ENCODE measurements at regions not wholly inside any gene's neighbourhood (a gene's known extent, or its start where the extent isn't known, plus 50 kb on each side); places are given as distances from the start of the nearest gene placed in this dataset.

GRCh38 chr4:136007991-136008390 is 1524.3 kb downstream of the PCDH18 start:
- POLR2A ChIA-PET: no interaction called here
- Histone ChIP-seq H3K4me3 (ENCODE audit: low read depth in 2 of 2, low read length in 2 of 2) (no peak overlapping the region), H3K36me3 (ENCODE audit: control insufficient read depth, insufficient read depth, low read length) (no peaks in the 10 kb centered on the region), H3K4me1 (ENCODE audit: control insufficient read depth, insufficient read depth, low read length) (no peaks in the 10 kb centered on the region), H3K27ac (ENCODE audit: low read length) (no peak overlapping the region), H3K9me3 (ENCODE audit: control insufficient read depth, insufficient read depth, low read depth, low read length) (no peaks in the 10 kb centered on the region), H3K27me3 (ENCODE audit: control insufficient read depth, insufficient read depth, low read length) (no peaks in the 10 kb centered on the region)
- BruUV-seq (replicated peaks): no TSS peak
- intact Hi-C loops (cut with micrococcal nuclease; ENCODE audit: unreplicated experiment): no loop called here
- TF ChIP-seq TCF7L2 (IDR thresholded peaks at IDR 0.05; ENCODE audit: low read depth, low read length) (no peak), REST (IDR thresholded peaks at IDR 0.05; ENCODE audit: insufficient read depth in 1 of 2, low read depth in 2 of 2, low read length in 1 of 2) (no peak), CTCF (IDR thresholded peaks at IDR 0.05) (no peak), SIN3A (IDR thresholded peaks at IDR 0.05; ENCODE audit: borderline replicate concordance, insufficient read depth, low read depth, low read length) (no peak)
- CTCF ChIA-PET: no interaction called here
- DNase-seq (ENCODE audit: low read depth, low spot score): no peak
- ATAC-seq: no peak
- in situ Hi-C loops (cut with HindIII; ENCODE audit: low pct_unique_long_range_greater_than_20kb, low sequenced_read_pairs): no loop called here

GRCh38 chr4:136002316-136002715 is 1530.0 kb downstream of the PCDH18 start:
- H3K4me1 ChIP-seq (ENCODE audit: control insufficient read depth, insufficient read depth, low read length): no peaks in the 10 kb centered on the region
- no TSS peak for BruUV-seq (replicated peaks)
- no peak for TF ChIP-seq REST (IDR thresholded peaks at IDR 0.05; ENCODE audit: insufficient read depth in 1 of 2, low read depth in 2 of 2, low read length in 1 of 2)
- no peak for TF ChIP-seq POLR2AphosphoS5 (IDR thresholded peaks at IDR 0.05; ENCODE audit: low read depth, low read length)
- no peak for TF ChIP-seq TCF7L2 (IDR thresholded peaks at IDR 0.05; ENCODE audit: low read depth, low read length)
- TF ChIP-seq CTCF (IDR thresholded peaks at IDR 0.05): no peak
- no peak for TF ChIP-seq SIN3A (IDR thresholded peaks at IDR 0.05; ENCODE audit: borderline replicate concordance, insufficient read depth, low read depth, low read length)
- no peaks in the 10 kb centered on the region for H3K9me3 ChIP-seq (ENCODE audit: control insufficient read depth, insufficient read depth, low read depth, low read length)
- intact Hi-C loops (cut with micrococcal nuclease; ENCODE audit: unreplicated experiment) (no loop called here), in situ Hi-C loops (cut with HindIII; ENCODE audit: low pct_unique_long_range_greater_than_20kb, low sequenced_read_pairs) (no loop called here)
- H3K36me3 ChIP-seq (ENCODE audit: control insufficient read depth, insufficient read depth, low read length): no peaks in the 10 kb centered on the region
- H3K4me3 ChIP-seq (ENCODE audit: low read depth in 2 of 2, low read length in 2 of 2): no peak overlapping the region
- ChIA-PET CTCF (no interaction called here), POLR2A (no interaction called here)
- H3K27me3 ChIP-seq (ENCODE audit: control insufficient read depth, insufficient read depth, low read length): no peaks in the 10 kb centered on the region
- no peak overlapping the region for H3K27ac ChIP-seq (ENCODE audit: low read length)
- no peak for ATAC-seq
- DNase-seq (ENCODE audit: low read depth, low spot score): no peak

Measured in Panc1 (cell line).